Breast epithelium (tissue), 3 donors: ENCODE measurements at regions not wholly inside any gene's neighbourhood (a gene's known extent, or its start where the extent isn't known, plus 50 kb on each side); places are given as distances from the start of the nearest gene placed in this dataset.

Experiments used
- POLR2A ChIP-seq: fragments of 450-650 bp; IDR thresholded peaks from one replicate; pipeline ENCODE4 v1.6.1; 2016; ENCODE audit warnings: antibody characterized with exemption, mild to moderate bottlenecking, moderate library complexity
- TF ChIP-seq, protein P1 (sequence below), 3 donors: fragments of 450-650 bp; IDR thresholded peaks; one replicate each; pipeline ENCODE4 v1.5.1; 2016 to 2017; ENCODE audit warnings: antibody characterized with exemption in 3 of 3, mild to moderate bottlenecking in 3 of 3, moderate library complexity in 3 of 3

DNA sequence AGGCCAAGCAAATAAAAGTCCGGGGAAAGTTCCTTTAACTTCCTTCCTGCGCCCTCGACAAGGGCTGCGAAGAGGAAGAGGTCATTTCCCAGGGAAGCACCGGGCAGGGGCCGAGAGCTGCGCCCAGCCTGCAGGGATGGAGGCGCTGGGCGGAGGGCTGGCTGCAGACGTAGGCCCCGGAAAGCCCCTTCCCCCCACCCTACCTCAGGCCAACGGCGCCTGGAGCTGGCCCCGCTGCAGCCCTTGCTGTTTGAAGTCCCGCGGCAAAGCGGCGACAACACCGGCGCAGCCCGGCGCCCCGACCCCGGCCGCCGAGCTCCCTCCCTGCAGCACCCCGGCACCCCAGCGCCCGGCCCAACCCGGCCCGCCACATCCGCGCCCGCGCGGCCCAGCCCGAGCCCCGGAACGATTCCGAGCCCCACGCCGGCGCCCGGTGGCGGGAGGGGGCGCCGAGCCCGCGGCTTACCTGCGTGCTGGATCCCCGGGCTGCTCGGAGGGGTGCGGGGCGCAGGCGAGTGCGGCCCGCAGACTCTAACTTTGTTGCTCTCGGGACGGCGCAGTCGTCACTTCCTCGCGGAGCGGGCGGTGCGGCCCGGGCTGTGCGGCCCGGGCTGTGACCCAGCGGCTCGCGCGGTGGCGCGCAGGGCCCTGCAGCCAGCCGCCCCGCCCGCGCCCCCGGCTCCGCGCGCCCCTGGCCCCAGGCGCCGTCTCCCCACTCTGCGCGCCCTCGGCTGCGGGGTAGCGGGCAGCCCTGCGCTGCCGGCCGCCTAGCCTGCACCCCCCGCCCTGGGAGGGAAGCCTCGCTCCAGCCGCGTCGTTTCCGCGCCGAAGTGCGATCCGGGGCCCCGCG lies 64.8 kb upstream of the PTGR2 start:
- no peak for TF ChIP-seq POLR2A
- TF ChIP-seq, protein P1, sequence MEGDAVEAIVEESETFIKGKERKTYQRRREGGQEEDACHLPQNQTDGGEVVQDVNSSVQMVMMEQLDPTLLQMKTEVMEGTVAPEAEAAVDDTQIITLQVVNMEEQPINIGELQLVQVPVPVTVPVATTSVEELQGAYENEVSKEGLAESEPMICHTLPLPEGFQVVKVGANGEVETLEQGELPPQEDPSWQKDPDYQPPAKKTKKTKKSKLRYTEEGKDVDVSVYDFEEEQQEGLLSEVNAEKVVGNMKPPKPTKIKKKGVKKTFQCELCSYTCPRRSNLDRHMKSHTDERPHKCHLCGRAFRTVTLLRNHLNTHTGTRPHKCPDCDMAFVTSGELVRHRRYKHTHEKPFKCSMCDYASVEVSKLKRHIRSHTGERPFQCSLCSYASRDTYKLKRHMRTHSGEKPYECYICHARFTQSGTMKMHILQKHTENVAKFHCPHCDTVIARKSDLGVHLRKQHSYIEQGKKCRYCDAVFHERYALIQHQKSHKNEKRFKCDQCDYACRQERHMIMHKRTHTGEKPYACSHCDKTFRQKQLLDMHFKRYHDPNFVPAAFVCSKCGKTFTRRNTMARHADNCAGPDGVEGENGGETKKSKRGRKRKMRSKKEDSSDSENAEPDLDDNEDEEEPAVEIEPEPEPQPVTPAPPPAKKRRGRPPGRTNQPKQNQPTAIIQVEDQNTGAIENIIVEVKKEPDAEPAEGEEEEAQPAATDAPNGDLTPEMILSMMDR (IDR thresholded peaks at IDR 0.05) = no peak
